K562 (cell line): ENCODE measurements at regions not wholly inside any gene's neighbourhood (a gene's known extent, or its start where the extent isn't known, plus 50 kb on each side); places are given as distances from the start of the nearest gene placed in this dataset.

Source experiments
- ATAC-seq: fragments of 200-7000 bp; cut with Tn5 transposase; 3 replicates; pipeline ENCODE4 v1.9.1; 2020; ENCODE audit warnings: moderate library complexity
- BruUV-seq: library from RNA; stranded (reverse); fragments of 400-500 nt; replicated peaks from 2 replicates; lab custom pipeline; 2021; lab: Mats Ljungman, UMichigan
- CTCF ChIA-PET: fragments of 300-600 bp; formaldehyde crosslinking; extraction: SDS; loops from one replicate; lab custom pipeline; 2021; ENCODE audit warnings: low intra/inter-chr PET ratio; lab: Yijun Ruan, JAX
- POLR2A ChIA-PET: fragments of 300-600, 350-650 bp; sonication (Branson Sonifier 250); formaldehyde crosslinking; extraction: SDS; loops from one replicate; lab custom pipeline; 2021; ENCODE audit warnings: antibody characterized with exemption, inconsistent platforms; lab: Yijun Ruan, JAX
- DNase-seq, 4 experiments: peaks; one replicate each; pipeline versions ENCODE4 v3.0.0 to v3.0.0-alpha.2; 2011 to 2018; ENCODE audit warnings: low spot score in 3 of 4, mixed read lengths in 3 of 4; ENCODE audit errors: extremely low read depth in 1 of 4
- FAIRE-seq: peaks from 2 replicates; lab custom pipeline; 2011; peaks lifted over from hg19 to GRCh38; lab: Jason Lieb, UNC
- H2AFZ ChIP-seq: 2 replicates; pipeline ENCODE4 v1.6.0; 2011; ENCODE audit warnings: low read depth, low read length, control low read depth, inconsistent platforms
- H3K27ac ChIP-seq: fragments of 200-600 bp; 3 replicates; pipeline ENCODE4 v1.8.0; 2011; ENCODE audit warnings: low read depth, mild to moderate bottlenecking, control low read depth, inconsistent platforms, low read length, moderate library complexity, mixed read lengths; ENCODE audit errors: extremely low read depth
- H3K27me3 ChIP-seq, 2 experiments: fragments of 300-600 bp in 1 of 2; 2 replicates in 1 of 2; 3 replicates in 1 of 2; pipeline versions ENCODE4 v1.6.0 to v1.8.0; 2011; ENCODE audit warnings: inconsistent platforms in 2 of 2, low read length in 2 of 2, mild to moderate bottlenecking in 1 of 2, mixed read lengths in 1 of 2, moderate library complexity in 1 of 2; ENCODE audit not compliant: control insufficient read depth in 2 of 2, insufficient read depth in 2 of 2
- H3K36me3 ChIP-seq: fragments of 300-600 bp; 3 replicates; pipeline ENCODE4 v1.8.0; 2011; ENCODE audit warnings: mild to moderate bottlenecking, low read length, inconsistent platforms; ENCODE audit not compliant: control insufficient read depth, insufficient read depth
- H3K4me1 ChIP-seq, 2 experiments: fragments of 200-600 bp in 1 of 2; replicated peaks in 1 of 2; 2 replicates in 1 of 2; 3 replicates in 1 of 2; pipeline versions ENCODE4 v1.5.1 to v1.8.0; 2011; ENCODE audit warnings: inconsistent platforms in 2 of 2, low read length in 2 of 2, mild to moderate bottlenecking in 1 of 2, mixed read lengths in 1 of 2, moderate library complexity in 1 of 2; ENCODE audit not compliant: control insufficient read depth in 2 of 2, insufficient read depth in 2 of 2
- H3K4me2 ChIP-seq: 2 replicates; pipeline ENCODE4 v1.6.1; 2011; ENCODE audit warnings: low read length, control low read depth, inconsistent platforms, mixed read lengths; ENCODE audit not compliant: insufficient read depth
- H3K4me3 ChIP-seq: fragments of 200-600 bp; sonication (generic), shearing (Covaris generic); 2 replicates; pipeline ENCODE4 v1.5.1; 2016; ENCODE audit warnings: control low read depth, inconsistent platforms
- H3K79me2 ChIP-seq: fragments of 200-600 bp; 3 replicates; pipeline ENCODE4 v1.8.0; 2011; ENCODE audit warnings: low read length, inconsistent platforms; ENCODE audit not compliant: control insufficient read depth, insufficient read depth
- H3K9ac ChIP-seq, 2 experiments: 2 replicates each; pipeline versions ENCODE4 v1.6.0 to v1.6.1; 2011; ENCODE audit warnings: low read depth in 2 of 2, low read length in 2 of 2, control low read depth in 1 of 2, inconsistent platforms in 1 of 2, mild to moderate bottlenecking in 1 of 2, mixed read lengths in 1 of 2; ENCODE audit not compliant: insufficient read depth in 1 of 2
- H3K9me1 ChIP-seq: one replicate; pipeline ENCODE4 v1.6.0; 2011; ENCODE audit warnings: inconsistent platforms, mild to moderate bottlenecking, low read length, moderate library complexity; ENCODE audit not compliant: control insufficient read depth, insufficient read depth
- H3K9me3 ChIP-seq: replicated peaks from 2 replicates; pipeline ENCODE4 v1.5.1; 2011; ENCODE audit warnings: low read depth, low read length, inconsistent platforms; ENCODE audit not compliant: control insufficient read depth, insufficient read depth
- H4K20me1 ChIP-seq: replicated peaks from 2 replicates; pipeline ENCODE4 v1.6.1; 2011; ENCODE audit warnings: low read length, inconsistent platforms, mixed read lengths; ENCODE audit not compliant: control insufficient read depth, insufficient read depth
- CHD2 ChIP-seq: IDR thresholded peaks from 2 replicates; pipeline ENCODE4 v1.6.1; 2011; ENCODE audit warnings: low read depth, low read length
- CSDE1 ChIP-seq, 2 experiments: fragments of 450-650 bp; IDR thresholded peaks; 2 replicates each; pipeline ENCODE4 v1.6.1; 2016; ENCODE audit warnings: mild to moderate bottlenecking in 1 of 2
- HMGXB4 ChIP-seq: sonication (generic); formaldehyde crosslinking; IDR thresholded peaks from 2 replicates; pipeline ENCODE4 v1.8.1; 2023; ENCODE audit warnings: mild to moderate bottlenecking, missing genetic modification reagents
- JUNB ChIP-seq: fragments of 450-650 bp; formaldehyde crosslinking; conservative IDR thresholded peaks from 2 replicates; pipeline ENCODE4 v1.4.0; 2020; ENCODE audit warnings: mild to moderate bottlenecking
- ZEB2 ChIP-seq: fragments of 450-650 bp; IDR thresholded peaks from 2 replicates; pipeline ENCODE4 v1.6.1; 2016
- ZMIZ1 ChIP-seq, 2 experiments: fragments of 150-350 bp in 1 of 2; IDR thresholded peaks; 2 replicates each; pipeline ENCODE4 v1.6.1; 2012 to 2016; ENCODE audit warnings: low read depth in 2 of 2, low read length in 2 of 2, mild to moderate bottlenecking in 1 of 2, moderate library complexity in 1 of 2
- ZNF124 ChIP-seq: sonication (generic); formaldehyde crosslinking; IDR thresholded peaks from 2 replicates; pipeline ENCODE4 v1.8.1; 2022; ENCODE audit warnings: missing genetic modification reagents
- ZNF316 ChIP-seq: fragments of 450-650 bp; IDR thresholded peaks from 2 replicates; pipeline ENCODE4 v1.6.1; 2016
- ZNF324 ChIP-seq: fragments of 250-450 bp; sonication (Bioruptor Pico); IDR thresholded peaks from 2 replicates; pipeline ENCODE4 v1.4.0; 2020; ENCODE audit warnings: mild to moderate bottlenecking
- ZNF507 ChIP-seq: conservative IDR thresholded peaks from 2 replicates; pipeline ENCODE4 v1.6.1; 2017; ENCODE audit warnings: missing genetic modification characterization, missing compliant biosample characterization
- ZNF561 ChIP-seq: fragments of 450-650 bp; formaldehyde crosslinking; conservative IDR thresholded peaks from 2 replicates; pipeline ENCODE4 v1.4.0; 2020; ENCODE audit warnings: mild to moderate bottlenecking, moderate library complexity
- ZNF57 ChIP-seq: fragments of 450-650 bp; formaldehyde crosslinking; IDR thresholded peaks from 2 replicates; pipeline ENCODE4 v1.4.0; 2020; ENCODE audit warnings: mild to moderate bottlenecking, moderate library complexity
- WGBS: fragments of 100-300 bp; shearing (Covaris generic); methylation state at CpG from one replicate; pipeline ENCODE4 v1.1.6; 2016; ENCODE audit warnings: low coverage, mixed read lengths; ENCODE audit not compliant: insufficient coverage; ENCODE audit errors: missing lambda C conversion rate; 5-methylcytosine and 5-hydroxymethylcytosine counted together
- in situ Hi-C: fragments of 300-500 bp; cut with MboI; formaldehyde crosslinking; loops from 4 replicates; pipeline ENCODE4 v1.15.0; 2018; ENCODE audit warnings: inconsistent platforms, mixed read lengths
- intact Hi-C: fragments of 100-400 bp; cut with micrococcal nuclease; formaldehyde crosslinking; loops from 2 replicates; pipeline ENCODE4 v1.14.2; 2022
- TF ChIP-seq, protein P1 (sequence below): fragments of 450-650 bp; formaldehyde crosslinking; IDR thresholded peaks from 2 replicates; pipeline ENCODE4 v1.4.0; 2022; ENCODE audit warnings: missing genetic modification characterization
- TF ChIP-seq, protein P2 (sequence below): sonication (generic); formaldehyde crosslinking; IDR thresholded peaks from 2 replicates; pipeline ENCODE4 v1.8.0; 2022; ENCODE audit warnings: mild to moderate bottlenecking, missing genetic modification reagents, borderline replicate concordance

DNA sequence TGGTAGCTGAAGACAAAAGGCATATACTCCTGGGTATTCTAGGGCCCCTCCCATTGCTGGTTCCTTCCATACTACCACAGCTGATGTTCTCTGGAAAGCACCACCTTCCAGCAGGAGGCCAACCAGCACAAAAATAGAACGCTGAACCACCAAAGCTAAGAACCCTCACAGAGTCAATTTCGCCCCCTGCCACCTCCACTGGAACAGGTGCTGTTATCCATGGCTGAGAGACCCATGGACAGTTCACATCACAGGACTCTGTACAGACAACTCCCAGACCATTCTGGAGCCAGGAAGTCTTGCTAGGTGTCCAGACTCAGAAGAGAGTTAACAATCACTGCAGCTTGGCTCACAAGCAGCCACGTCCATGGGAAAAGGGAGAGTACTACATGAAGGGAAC lies 1851.5 kb upstream of the NUDT12 start (continued):
- no peak for TF ChIP-seq ZMIZ1 (IDR thresholded peaks at IDR 0.05; ENCODE audit: low read depth in 2 of 2, low read length in 2 of 2)
- TF ChIP-seq JUNB (CRISPR knock-in tag): no peak
- no peak for TF ChIP-seq CHD2
- TF ChIP-seq CSDE1 (IDR thresholded peaks at IDR 0.05): no peak

DNA sequence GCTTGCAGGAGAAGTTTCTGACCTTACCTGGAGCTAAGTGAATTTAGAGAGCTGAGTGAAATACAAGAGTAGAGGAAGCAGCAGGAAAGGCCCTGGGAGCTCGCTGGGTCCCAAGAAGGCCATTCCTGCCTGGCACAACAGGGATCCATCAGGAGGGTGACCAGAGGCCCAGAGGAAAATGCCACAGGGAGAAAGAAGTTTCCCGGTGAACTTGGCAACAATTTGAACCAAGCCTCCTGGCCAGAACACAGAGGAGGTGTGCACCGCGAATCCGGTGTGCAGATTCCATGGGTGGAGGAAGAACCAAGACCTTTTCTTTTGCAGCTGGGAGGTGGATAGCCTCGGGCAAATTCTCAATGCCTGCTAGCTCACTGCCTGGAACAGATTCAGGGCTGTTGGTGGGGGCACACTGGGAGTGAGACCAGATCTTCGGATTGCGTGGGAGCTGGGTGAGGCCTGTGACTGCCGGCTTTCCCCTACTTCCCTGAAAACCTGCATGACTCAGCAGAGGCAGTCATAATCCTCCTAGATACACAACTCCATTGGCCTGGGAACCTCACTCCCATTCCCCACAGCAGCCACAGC lies 1850.9 kb upstream of the NUDT12 start:
- Histone ChIP-seq H3K9me3 (no peaks in the 10 kb centered on the region), H3K27me3 (no peaks in the 10 kb centered on the region), H3K79me2 (no peaks in the 10 kb centered on the region), H3K36me3 (no peaks in the 10 kb centered on the region), H4K20me1 (no peaks in the 10 kb centered on the region), H3K4me1 (no peaks in the 10 kb centered on the region; a peak in 1 of 5 replicates), H3K27ac (no peak overlapping the region), H3K4me2 (no peak overlapping the region), H2AFZ (peak overlapping the region; percentile 45; the same call in 1 of the 2 replicates), H3K4me3 (no peak overlapping the region), H3K9me1 (no peaks in the 10 kb centered on the region), H3K9ac (no peak overlapping the region)
- intact Hi-C loops: no loop called here
- ATAC-seq (no peak), FAIRE-seq (no peak), DNase-seq (peak in 1 of 4 experiments; percentile 5)
- WGBS: 34% methylated on average over 9 of the region's 9 CpGs
- in situ Hi-C loops: no loop called here
- no TSS peak for BruUV-seq
- POLR2A ChIA-PET: interaction anchor here (0.7 kb wide), 1 partner anchor 1737 kb away, joined by 3 read pairs; no protein-coding TSS in a partner anchor
- CTCF ChIA-PET: no interaction called here
- no peak for TF ChIP-seq ZEB2
- TF ChIP-seq ZNF507: no peak
- TF ChIP-seq, protein P1, sequence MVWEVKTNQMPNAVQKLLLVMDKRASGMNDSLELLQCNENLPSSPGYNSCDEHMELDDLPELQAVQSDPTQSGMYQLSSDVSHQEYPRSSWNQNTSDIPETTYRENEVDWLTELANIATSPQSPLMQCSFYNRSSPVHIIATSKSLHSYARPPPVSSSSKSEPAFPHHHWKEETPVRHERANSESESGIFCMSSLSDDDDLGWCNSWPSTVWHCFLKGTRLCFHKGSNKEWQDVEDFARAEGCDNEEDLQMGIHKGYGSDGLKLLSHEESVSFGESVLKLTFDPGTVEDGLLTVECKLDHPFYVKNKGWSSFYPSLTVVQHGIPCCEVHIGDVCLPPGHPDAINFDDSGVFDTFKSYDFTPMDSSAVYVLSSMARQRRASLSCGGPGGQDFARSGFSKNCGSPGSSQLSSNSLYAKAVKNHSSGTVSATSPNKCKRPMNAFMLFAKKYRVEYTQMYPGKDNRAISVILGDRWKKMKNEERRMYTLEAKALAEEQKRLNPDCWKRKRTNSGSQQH: no peak
- no peak for TF ChIP-seq ZNF324 (CRISPR knock-in tag)
- no peak for TF ChIP-seq ZNF57 (CRISPR knock-in tag)
- TF ChIP-seq ZNF124 (CRISPR knock-in tag): no peak
- TF ChIP-seq, protein P2, sequence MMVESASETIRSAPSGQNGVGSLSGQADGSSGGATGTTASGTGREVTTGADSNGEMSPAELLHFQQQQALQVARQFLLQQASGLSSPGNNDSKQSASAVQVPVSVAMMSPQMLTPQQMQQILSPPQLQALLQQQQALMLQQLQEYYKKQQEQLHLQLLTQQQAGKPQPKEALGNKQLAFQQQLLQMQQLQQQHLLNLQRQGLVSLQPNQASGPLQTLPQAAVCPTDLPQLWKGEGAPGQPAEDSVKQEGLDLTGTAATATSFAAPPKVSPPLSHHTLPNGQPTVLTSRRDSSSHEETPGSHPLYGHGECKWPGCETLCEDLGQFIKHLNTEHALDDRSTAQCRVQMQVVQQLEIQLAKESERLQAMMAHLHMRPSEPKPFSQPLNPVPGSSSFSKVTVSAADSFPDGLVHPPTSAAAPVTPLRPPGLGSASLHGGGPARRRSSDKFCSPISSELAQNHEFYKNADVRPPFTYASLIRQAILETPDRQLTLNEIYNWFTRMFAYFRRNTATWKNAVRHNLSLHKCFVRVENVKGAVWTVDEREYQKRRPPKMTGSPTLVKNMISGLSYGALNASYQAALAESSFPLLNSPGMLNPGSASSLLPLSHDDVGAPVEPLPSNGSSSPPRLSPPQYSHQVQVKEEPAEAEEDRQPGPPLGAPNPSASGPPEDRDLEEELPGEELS: no peak
- no peak for TF ChIP-seq ZNF316
- TF ChIP-seq ZNF561 (CRISPR knock-in tag): no peak
- TF ChIP-seq HMGXB4: no peak
